ENCODE measurements at regions not wholly inside any gene's neighbourhood (a gene's known extent, or its start where the extent isn't known, plus 50 kb on each side); places are given as distances from the start of the nearest gene placed in this dataset.
A peak's percentile ranks its signal among the peaks of the same experiment; 100 is the strongest.
"Not testable (repeated sequence)": the region's sequence is repeated elsewhere in the genome, so short reads cannot be mapped to it uniquely, and the experiment has no call there.

DNA sequence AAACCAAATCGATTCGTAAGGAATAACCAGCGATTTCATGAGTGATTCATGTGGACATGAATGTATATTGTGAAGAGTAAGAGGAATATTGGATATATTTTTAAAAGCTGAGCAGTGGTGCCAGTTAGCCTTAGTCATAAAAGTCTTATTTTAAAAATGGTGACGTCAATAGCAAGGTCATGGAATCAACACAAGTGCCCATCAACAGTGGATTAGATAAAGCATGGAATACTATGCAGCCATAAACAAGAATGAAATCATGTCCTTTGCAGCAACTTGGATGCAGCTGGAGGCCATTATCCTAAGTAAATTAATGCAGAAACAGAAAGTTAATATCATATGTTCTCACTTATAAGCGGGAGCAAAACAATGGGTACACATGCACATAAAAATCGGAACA, 89.0 kb upstream of the STOX2 start:
- no peak for DNase-seq (ENCODE audit: low spot score)

DNA sequence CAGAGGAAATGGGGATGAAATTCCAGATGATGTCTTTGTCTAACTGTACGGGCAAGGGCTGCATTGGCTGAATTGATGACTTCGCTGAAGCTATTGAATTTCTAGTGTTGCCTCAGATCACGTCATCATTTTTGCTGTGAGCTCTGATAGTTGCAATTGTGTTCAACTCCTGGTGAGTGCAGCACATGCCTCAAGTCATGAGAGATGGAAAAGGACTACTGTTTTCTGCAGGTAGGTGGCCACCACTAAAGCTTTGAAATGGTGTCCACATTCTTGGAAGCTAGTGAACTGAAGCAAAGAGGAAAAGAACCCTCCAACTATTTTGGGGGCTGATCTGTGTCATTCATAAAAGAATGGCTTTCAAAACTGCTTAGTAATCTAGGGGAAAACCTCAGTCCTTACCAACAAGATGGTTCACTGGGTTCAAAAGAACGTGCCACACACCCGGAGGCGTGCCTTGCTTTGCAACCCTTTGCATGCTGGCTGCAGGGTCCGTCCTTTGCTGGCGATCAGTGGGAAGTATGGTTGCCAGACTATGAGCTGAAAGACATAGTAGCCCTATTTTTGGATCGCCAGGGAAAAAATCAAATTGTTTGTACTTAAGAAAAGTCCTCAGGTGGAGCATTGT, 88.1 kb upstream of the STOX2 start:
- DNase-seq (ENCODE audit: low spot score), result no peak

GRCh38 chr4:183818591-183818990, 86.5 kb upstream of the STOX2 start:
- DNase-seq (ENCODE audit: low spot score), result not testable (repeated sequence)

GRCh38 chr4:183821076-183821853, 83.8 kb upstream of the STOX2 start:
- DNase-seq (ENCODE audit: low spot score), result no peak

DNA sequence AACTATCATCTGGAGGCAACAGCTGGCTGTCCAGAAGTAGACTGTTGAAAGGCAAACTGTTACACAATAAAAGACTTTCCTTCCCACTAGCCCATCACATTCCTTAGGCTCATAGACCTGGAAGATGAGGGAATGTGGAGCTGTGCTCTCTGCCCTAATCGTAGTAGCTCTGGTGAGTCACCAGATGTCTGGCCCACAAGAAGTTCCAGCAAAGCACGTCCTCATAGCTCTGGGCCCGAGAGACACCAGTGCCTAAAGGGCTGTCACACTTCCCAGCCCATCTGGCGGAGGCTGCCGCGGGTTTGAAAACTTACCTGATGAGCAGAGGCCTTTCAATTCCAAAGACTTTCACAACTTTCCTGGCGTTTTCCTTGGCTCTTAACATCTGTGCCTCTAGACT, 81.7 kb upstream of the STOX2 start:
- DNase-seq (ENCODE audit: low spot score), result no peak

GRCh38 chr4:183825346-183825745, 79.8 kb upstream of the STOX2 start:
- no peak for DNase-seq (ENCODE audit: low spot score)

DNA sequence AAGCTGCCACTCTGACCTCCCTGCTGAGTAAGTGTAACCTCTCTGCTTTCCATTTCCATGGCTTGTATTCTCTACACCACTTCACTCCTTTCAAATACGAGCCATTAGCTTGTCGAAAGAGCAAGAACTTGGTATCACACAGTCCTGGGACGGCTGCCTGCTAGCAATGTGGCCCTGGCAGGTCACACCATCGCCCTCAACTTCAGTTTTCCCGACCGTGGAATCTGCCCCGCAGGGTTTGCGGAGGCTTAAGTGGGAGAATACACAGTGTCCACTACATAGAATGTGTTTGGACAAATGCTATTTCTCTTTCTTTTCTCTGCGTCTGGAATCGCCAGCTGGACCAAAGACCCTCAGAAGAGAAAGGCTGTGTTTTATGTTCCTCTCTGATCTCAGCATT, 78.6 kb upstream of the STOX2 start:
- no peak for DNase-seq (ENCODE audit: low spot score)

- DNase-seq (ENCODE audit: low spot score), result no peak
Measured at GRCh38 chr4:183828125-183828524, 77.0 kb upstream of the STOX2 start.

GRCh38 chr4:183828839-183829238, 76.3 kb upstream of the STOX2 start:
- no peak for DNase-seq (ENCODE audit: low spot score)

DNA sequence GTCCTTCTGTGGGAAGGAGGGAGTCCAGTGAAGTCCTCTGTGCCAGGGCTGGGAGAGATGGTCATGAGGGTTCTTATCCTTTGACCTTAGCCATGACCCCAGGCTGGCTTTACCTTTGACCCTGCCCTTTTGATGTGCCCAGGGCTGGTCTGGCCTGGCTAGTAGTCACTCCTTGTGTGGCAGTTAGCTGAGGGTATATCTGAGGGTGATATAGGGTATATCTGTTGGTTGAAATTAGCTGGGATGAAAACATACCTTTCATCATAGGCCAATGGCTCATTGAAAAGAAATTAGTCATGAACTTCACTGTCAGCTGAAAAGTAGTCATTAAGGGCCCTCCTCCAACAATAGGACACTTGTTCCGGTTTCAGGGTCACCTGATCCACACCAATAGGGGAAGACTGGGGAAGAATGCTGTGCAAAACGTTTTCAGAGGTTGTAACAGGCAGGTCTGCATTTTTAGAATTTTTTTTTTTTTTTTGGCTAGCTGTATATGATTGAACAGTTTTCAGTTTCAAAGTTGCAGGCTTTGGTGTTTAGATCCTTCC, 74.6 kb upstream of the STOX2 start:
- no peak for DNase-seq (ENCODE audit: low spot score)

DNA sequence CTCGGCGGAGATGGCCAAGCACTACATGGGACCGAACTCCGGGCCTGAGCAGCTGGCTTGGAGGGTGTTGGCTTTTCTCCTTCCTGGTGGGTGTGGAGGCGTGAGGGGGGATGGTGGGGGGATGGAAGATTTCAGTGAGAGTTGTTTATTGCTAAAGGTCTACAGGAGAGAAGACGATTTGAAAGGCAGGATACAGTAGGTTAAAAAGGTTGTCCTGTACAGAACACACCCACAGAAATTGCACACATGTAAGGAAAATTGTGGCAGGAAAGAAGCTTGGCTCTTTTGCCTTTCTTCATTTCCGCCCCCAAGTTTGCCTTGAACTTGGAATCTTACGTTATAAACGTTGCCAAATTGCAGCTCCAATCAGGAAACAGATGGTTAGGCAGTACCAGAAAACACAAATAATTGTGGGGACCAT, 74.1 kb upstream of the STOX2 start:
- no peak for DNase-seq (ENCODE audit: low spot score)

DNA sequence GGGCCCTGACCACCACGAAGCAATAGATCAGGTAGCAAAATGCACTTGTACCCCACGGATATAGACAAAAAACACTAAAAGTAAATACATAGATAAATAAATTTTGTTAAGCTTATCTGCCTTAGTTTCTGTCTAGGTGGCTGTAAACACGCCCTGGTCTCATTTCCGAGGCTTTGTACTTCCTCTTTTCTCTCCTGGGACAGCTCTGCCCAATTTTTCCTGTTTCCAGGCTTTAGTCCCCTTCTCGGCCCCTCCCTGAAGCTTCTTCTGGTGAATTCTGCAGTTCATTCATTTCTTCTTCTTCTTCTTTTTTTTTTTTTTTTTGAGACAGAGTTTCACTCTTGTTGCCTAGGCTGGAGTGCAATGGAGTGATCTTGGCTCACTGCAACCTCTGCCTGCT, 73.4 kb upstream of the STOX2 start:
- DNase-seq (ENCODE audit: low spot score), result no peak

- DNase-seq (ENCODE audit: low spot score), result no peak
Measured at GRCh38 chr4:183832776-183833450, 72.2 kb upstream of the STOX2 start.

- DNase-seq (ENCODE audit: low spot score), result no peak
Measured at GRCh38 chr4:183834252-183834651, 70.9 kb upstream of the STOX2 start.

DNA sequence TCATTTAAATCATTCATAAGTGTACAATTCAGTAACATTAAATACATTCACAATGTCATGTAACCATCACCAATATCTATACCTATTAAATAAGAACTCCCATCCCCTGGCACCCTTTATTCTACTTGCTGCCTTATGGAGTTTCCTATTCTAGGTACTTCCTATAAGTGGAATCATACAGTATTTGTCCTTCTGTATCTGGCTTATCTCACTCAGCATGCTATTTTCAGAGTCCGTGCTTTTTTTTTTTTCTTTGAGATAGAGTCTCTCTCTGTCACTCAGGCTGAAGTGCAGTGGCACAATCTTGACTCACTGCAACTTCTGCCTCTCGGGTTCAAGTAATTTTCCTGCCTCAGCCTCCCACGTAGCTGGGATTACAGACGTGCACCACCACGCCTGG, 67.9 kb upstream of the STOX2 start:
- DNase-seq (ENCODE audit: low spot score), result no peak

DNA sequence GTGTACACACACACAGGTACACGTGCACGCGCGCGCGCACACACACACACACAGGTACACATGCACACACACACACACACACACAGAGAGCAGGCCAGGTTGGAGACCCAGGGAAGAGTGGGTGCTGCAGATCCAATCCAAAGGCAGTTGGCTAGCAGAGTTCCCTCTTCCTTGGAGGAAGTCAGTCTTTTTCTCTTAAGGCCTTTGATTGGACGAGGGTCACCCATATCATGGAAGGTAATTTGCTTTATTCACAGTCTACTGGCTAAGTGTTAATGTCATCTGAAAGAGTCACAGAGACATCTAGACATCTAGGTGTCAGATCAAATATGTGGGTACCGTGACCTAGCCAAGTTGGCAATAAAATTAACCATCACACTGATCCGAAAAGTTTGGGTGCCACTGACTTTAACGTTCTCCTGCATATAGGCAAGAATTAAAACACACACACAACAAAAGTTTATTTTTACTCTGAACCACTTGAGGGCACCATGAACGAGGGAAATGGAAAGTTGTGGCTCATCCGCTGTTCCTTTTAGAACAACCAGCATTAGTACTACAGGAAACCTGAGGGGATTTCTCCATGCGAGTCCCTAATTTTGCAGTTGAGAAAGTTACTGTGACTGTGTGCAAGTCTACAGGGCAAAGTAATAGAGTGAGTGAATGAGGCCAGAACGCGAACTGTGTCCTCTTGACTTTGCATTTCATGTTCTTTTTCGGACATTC, 66.0 kb upstream of the STOX2 start:
- DNase-seq (ENCODE audit: low spot score), result no peak

DNA sequence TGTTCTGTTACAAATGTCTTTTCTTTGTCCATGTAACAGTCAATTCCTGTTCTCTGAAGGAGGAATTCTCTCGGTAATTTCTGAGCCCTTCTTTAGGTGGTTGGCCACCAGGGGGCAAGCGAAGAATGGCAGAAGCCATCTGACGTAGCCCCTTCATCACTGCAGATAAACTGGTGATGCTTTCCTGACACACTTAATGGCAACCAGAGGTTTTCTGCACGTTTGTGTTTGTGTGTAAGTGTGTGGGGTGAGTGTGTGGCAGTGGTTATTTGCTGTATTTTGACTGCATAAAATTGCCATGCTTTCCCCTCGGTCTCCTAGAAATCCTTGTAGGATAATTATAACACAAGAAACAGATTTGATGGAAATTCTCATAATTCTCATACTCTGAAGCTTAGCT, 64.8 kb upstream of the STOX2 start:
- peak; percentile 77 for DNase-seq (ENCODE audit: low spot score)

- no peak for DNase-seq (ENCODE audit: low spot score)
Measured at GRCh38 chr4:183841001-183841400, 64.1 kb upstream of the STOX2 start.

GRCh38 chr4:183842129-183842528, 63.0 kb upstream of the STOX2 start:
- DNase-seq (ENCODE audit: low spot score), result no peak

GRCh38 chr4:183843248-183843671, 61.8 kb upstream of the STOX2 start:
- no peak for DNase-seq (ENCODE audit: low spot score)

GRCh38 chr4:183846951-183847350, 58.2 kb upstream of the STOX2 start:
- no peak for DNase-seq (ENCODE audit: low spot score)

- no peak for DNase-seq (ENCODE audit: low spot score)
Measured at GRCh38 chr4:183848805-183849204, 56.3 kb upstream of the STOX2 start.

Data from D341Med (cell line).